HepG2 (cell line): ENCODE measurements at regions not wholly inside any gene's neighbourhood (a gene's known extent, or its start where the extent isn't known, plus 50 kb on each side); places are given as distances from the start of the nearest gene placed in this dataset.

Experiments
- ATAC-seq: fragments of 200-7000 bp; cut with Tn5 transposase; 3 replicates; pipeline ENCODE4 v1.9.1; 2020; ENCODE audit warnings: mild to moderate bottlenecking, moderate library complexity
- BruUV-seq: library from RNA; stranded (reverse); fragments of 400-500 nt; replicated peaks from 2 replicates; lab custom pipeline; 2021; lab: Mats Ljungman, UMichigan
- CTCF ChIA-PET: fragments of 300-600 bp; formaldehyde crosslinking; extraction: SDS; loops from one replicate; lab custom pipeline; 2021; ENCODE audit warnings: low total read pairs, inconsistent platforms, low intra/inter-chr PET ratio; lab: Yijun Ruan, JAX
- POLR2A ChIA-PET: fragments of 350-600 bp; sonication (Branson Sonifier 250); formaldehyde crosslinking; loops from one replicate; lab custom pipeline; 2020; ENCODE audit warnings: antibody characterized with exemption, inconsistent platforms; lab: Yijun Ruan, JAX
- DNase-seq: peaks from one replicate; pipeline ENCODE4 v3.0.0-alpha.2; 2015; ENCODE audit warnings: low spot score
- FAIRE-seq: peaks from 3 replicates; lab custom pipeline; 2011; peaks lifted over from hg19 to GRCh38; lab: Jason Lieb, UNC
- H2AFZ ChIP-seq: one replicate; pipeline ENCODE4 v1.6.1; 2011; ENCODE audit warnings: low read length, inconsistent platforms
- H3K27ac ChIP-seq: fragments of 300-600 bp; 3 replicates; pipeline ENCODE4 v1.8.0; 2011; ENCODE audit warnings: mixed run types, mild to moderate bottlenecking, mixed read lengths, low read length, inconsistent platforms; ENCODE audit not compliant: insufficient read depth; ENCODE audit errors: extremely low read length
- H3K27me3 ChIP-seq, 2 experiments: fragments of 200-600 bp in 1 of 2; 2 replicates in 1 of 2; 3 replicates in 1 of 2; pipeline versions ENCODE4 v1.6.0 to v1.8.0; 2011; ENCODE audit warnings: low read length in 2 of 2, mild to moderate bottlenecking in 2 of 2, moderate library complexity in 2 of 2, inconsistent platforms in 1 of 2; ENCODE audit not compliant: insufficient read depth in 2 of 2, control insufficient read depth in 1 of 2
- H3K36me3 ChIP-seq, 2 experiments: fragments of 200-600 bp in 1 of 2; replicated peaks in 1 of 2; 2 replicates in 1 of 2; 3 replicates in 1 of 2; pipeline versions ENCODE4 v1.5.1 to v1.8.0; 2011; ENCODE audit warnings: low read length in 2 of 2, inconsistent platforms in 1 of 2; ENCODE audit not compliant: insufficient read depth in 2 of 2, control insufficient read depth in 1 of 2
- H3K4me1 ChIP-seq: 2 replicates; pipeline ENCODE4 v1.5.1; 2012; ENCODE audit warnings: low read length, inconsistent platforms; ENCODE audit not compliant: insufficient read depth
- H3K4me2 ChIP-seq: 2 replicates; pipeline ENCODE4 v1.6.0; 2011; ENCODE audit warnings: low read depth, low read length, inconsistent platforms
- H3K4me3 ChIP-seq, 3 experiments: fragments of 200-600 bp in 1 of 3; sonication (generic), shearing (Covaris generic) in 1 of 3; replicated peaks in 1 of 3; 2 replicates each; pipeline ENCODE4 v1.5.1; 2011 to 2016; ENCODE audit warnings: low read length in 3 of 3, inconsistent platforms in 2 of 3, low read depth in 2 of 3, mild to moderate bottlenecking in 2 of 3, control low read depth in 1 of 3, mixed read lengths in 1 of 3; ENCODE audit not compliant: insufficient read depth in 1 of 3
- H3K79me2 ChIP-seq: one replicate; pipeline ENCODE4 v1.6.1; 2011; ENCODE audit warnings: low read length, inconsistent platforms; ENCODE audit not compliant: insufficient read depth
- H3K9ac ChIP-seq: 2 replicates; pipeline ENCODE4 v1.6.0; 2011; ENCODE audit warnings: mild to moderate bottlenecking, low read depth, low read length, inconsistent platforms; ENCODE audit not compliant: insufficient read depth
- H3K9me3 ChIP-seq: 2 replicates; pipeline ENCODE4 v1.5.1; 2012; ENCODE audit warnings: mild to moderate bottlenecking, low read length
- H4K20me1 ChIP-seq: 2 replicates; pipeline ENCODE4 v1.6.0; 2011; ENCODE audit warnings: inconsistent platforms, mild to moderate bottlenecking, low read length, moderate library complexity; ENCODE audit not compliant: insufficient read depth
- ARID2 ChIP-seq: sonication (generic); formaldehyde crosslinking; IDR thresholded peaks from 2 replicates; pipeline ENCODE4 v1.8.1; 2022; ENCODE audit warnings: mild to moderate bottlenecking, missing genetic modification reagents, borderline replicate concordance
- ESRRA ChIP-seq: sonication (generic); formaldehyde crosslinking; IDR thresholded peaks from 2 replicates; pipeline ENCODE4 v1.5.1; 2020; ENCODE audit warnings: mild to moderate bottlenecking, low read depth, missing genetic modification reagents
- GABPA ChIP-seq, 2 experiments: IDR thresholded peaks; 2 replicates each; pipeline ENCODE4 v1.6.1; 2011 to 2016; ENCODE audit warnings: low read depth in 2 of 2, low read length in 1 of 2, missing biosample characterization in 1 of 2, missing genetic modification characterization in 1 of 2
- NAIF1 ChIP-seq: sonication (generic); formaldehyde crosslinking; IDR thresholded peaks from 2 replicates; pipeline ENCODE4 v1.5.0; 2020; ENCODE audit warnings: mild to moderate bottlenecking, missing genetic modification reagents, borderline replicate concordance
- ZNF530 ChIP-seq: sonication (generic); formaldehyde crosslinking; IDR thresholded peaks from 2 replicates; pipeline ENCODE4 v1.5.0; 2020; ENCODE audit warnings: low read depth, mild to moderate bottlenecking, missing genetic modification reagents
- ZNF781 ChIP-seq: sonication (generic); formaldehyde crosslinking; IDR thresholded peaks from 2 replicates; pipeline ENCODE4 v1.5.1; 2020; ENCODE audit warnings: borderline replicate concordance, mild to moderate bottlenecking, missing genetic modification reagents; ENCODE audit errors: not compliant biosample characterization
- ZXDC ChIP-seq: sonication (generic); formaldehyde crosslinking; IDR thresholded peaks from 2 replicates; pipeline ENCODE4 v1.5.0; 2020; ENCODE audit warnings: mild to moderate bottlenecking, missing genetic modification reagents
- WGBS: methylation state at CpG from one replicate; pipeline ENCODE4 v1.1.6; 2017; ENCODE audit warnings: low lambda C conversion rate; 5-methylcytosine and 5-hydroxymethylcytosine counted together
- in situ Hi-C: cut with HindIII; loops from 2 replicates; pipeline ENCODE4 v1.10.0; 2017; ENCODE audit warnings: low pct_unique_long_range_greater_than_20kb; ENCODE audit not compliant: extremely low pct_ligation_motif_present
- intact Hi-C: fragments of 100-400 bp; cut with micrococcal nuclease; formaldehyde crosslinking; loops from one replicate; pipeline ENCODE4 v1.10.0; 2022; ENCODE audit not compliant: unreplicated experiment

- WGBS, result 0% methylated on average over 1 of the region's 1 CpG
- POLR2A ChIA-PET, result no interaction called here
- Histone ChIP-seq H4K20me1 (no peaks in the 10 kb centered on the region), H3K4me1 (no peaks in the 10 kb centered on the region), H3K9me3 (peaks cover 15% of the 10 kb centered on the region; the same call in 1 of the 2 replicates), H3K79me2 (no peaks in the 10 kb centered on the region), H3K4me3 (no peak overlapping the region), H2AFZ (no peak overlapping the region), H3K4me2 (no peak overlapping the region), H3K9ac (no peak overlapping the region), H3K27ac (no peak overlapping the region), H3K27me3 (no peaks in the 10 kb centered on the region), H3K36me3 (no peaks in the 10 kb centered on the region)
- FAIRE-seq, result no peak
- no peak for DNase-seq
- ATAC-seq, result no peak
- in situ Hi-C loops (no loop called here), intact Hi-C loops (no loop called here)
- TF ChIP-seq ESRRA (CRISPR knock-in tag) (no peak), ARID2 (CRISPR knock-in tag) (no peak), GABPA (IDR thresholded peaks at IDR 0.05; ENCODE audit: low read depth, low read length) (no peak), GABPA (CRISPR knock-in tag; IDR thresholded peaks at IDR 0.05; ENCODE audit: low read depth) (no peak), ZNF530 (CRISPR knock-in tag) (no peak), NAIF1 (no peak), ZXDC (CRISPR knock-in tag) (no peak), ZNF781 (CRISPR knock-in tag) (no peak)
- no TSS peak for BruUV-seq
- CTCF ChIA-PET, result no interaction called here
Measured at GRCh38 chr7:136656516-136656915, 211.9 kb upstream of the CHRM2 start.
